ENCODE measurements at regions not wholly inside any gene's neighbourhood (a gene's known extent, or its start where the extent isn't known, plus 50 kb on each side); places are given as distances from the start of the nearest gene placed in this dataset.

- TF ChIP-seq CTCF (IDR thresholded peaks at IDR 0.05; ENCODE audit: low read depth, low read length, missing input control) (no peak), RXRA (IDR thresholded peaks at IDR 0.05) (no peak), ATF3 (IDR thresholded peaks at IDR 0.05) (no peak), REST (IDR thresholded peaks at IDR 0.05) (no peak), GABPA (IDR thresholded peaks at IDR 0.05 in 1 of 2, conservative IDR thresholded peaks at IDR 0.05 in 1 of 2) (no peak), EGR1 (IDR thresholded peaks at IDR 0.05; ENCODE audit: low read depth in 2 of 2) (no peak), TAF1 (conservative IDR thresholded peaks at IDR 0.05) (no peak), MAX (IDR thresholded peaks at IDR 0.05) (no peak), ZBTB33 (IDR thresholded peaks at IDR 0.05) (no peak), SP1 (IDR thresholded peaks at IDR 0.05) (no peak), RAD21 (IDR thresholded peaks at IDR 0.05) (no peak), YY1 (IDR thresholded peaks at IDR 0.05) (no peak), FOXA1 (IDR thresholded peaks at IDR 0.05) (no peak)
Observed at GRCh38 chr5:164153469-164154172, 648.2 kb downstream of the MAT2B start.

Measured in liver (tissue), 3 donors.